ENCODE measurements at regions not wholly inside any gene's neighbourhood (a gene's known extent, or its start where the extent isn't known, plus 50 kb on each side); places are given as distances from the start of the nearest gene placed in this dataset.
"Not testable (repeated sequence)": the region's sequence is repeated elsewhere in the genome, so short reads cannot be mapped to it uniquely, and the experiment has no call there.

DNA sequence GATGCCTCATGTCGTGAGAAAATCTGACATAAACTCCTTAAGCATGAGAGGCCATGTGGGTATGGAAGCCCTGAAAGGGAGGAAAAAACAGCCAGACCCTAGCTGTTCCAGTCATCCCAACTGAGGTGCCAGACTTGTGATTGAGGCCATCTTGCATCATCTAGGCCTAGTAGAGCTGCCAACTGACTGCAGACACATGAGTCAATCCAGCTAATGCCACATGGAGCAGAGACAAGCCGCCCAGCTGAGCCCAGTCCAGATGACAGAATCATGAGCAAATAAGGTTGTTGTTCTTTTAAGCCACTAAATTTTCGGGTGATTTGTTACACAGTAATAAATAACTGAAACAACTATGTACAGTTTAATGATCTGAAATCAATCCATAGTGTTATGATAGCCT, 680.9 kb downstream of the MAFB start:
- H3K27me3 ChIP-seq = no peaks in the 10 kb centered on the region
- H3K36me3 ChIP-seq (replicated peaks in 1 of 2; ENCODE audit: insufficient read depth in 1 of 2, low read depth in 2 of 2) = no peaks in the 10 kb centered on the region
- no peak overlapping the region for H3K4me3 ChIP-seq
- no peaks in the 10 kb centered on the region for H3K4me1 ChIP-seq
- 50 to 59% methylated on average over 3 of the region's 3 CpGs for WGBS, 2 donors
- H3K9me3 ChIP-seq = no peaks in the 10 kb centered on the region
- DNase-seq (no peak), ATAC-seq (no peak)
- TF ChIP-seq, protein P1, sequence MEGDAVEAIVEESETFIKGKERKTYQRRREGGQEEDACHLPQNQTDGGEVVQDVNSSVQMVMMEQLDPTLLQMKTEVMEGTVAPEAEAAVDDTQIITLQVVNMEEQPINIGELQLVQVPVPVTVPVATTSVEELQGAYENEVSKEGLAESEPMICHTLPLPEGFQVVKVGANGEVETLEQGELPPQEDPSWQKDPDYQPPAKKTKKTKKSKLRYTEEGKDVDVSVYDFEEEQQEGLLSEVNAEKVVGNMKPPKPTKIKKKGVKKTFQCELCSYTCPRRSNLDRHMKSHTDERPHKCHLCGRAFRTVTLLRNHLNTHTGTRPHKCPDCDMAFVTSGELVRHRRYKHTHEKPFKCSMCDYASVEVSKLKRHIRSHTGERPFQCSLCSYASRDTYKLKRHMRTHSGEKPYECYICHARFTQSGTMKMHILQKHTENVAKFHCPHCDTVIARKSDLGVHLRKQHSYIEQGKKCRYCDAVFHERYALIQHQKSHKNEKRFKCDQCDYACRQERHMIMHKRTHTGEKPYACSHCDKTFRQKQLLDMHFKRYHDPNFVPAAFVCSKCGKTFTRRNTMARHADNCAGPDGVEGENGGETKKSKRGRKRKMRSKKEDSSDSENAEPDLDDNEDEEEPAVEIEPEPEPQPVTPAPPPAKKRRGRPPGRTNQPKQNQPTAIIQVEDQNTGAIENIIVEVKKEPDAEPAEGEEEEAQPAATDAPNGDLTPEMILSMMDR (IDR thresholded peaks at IDR 0.05) = no peak
- no peak for TF ChIP-seq POLR2A (IDR thresholded peaks at IDR 0.05)
- intact Hi-C loops (cut with DNase I) = no loop called here
- H3K27ac ChIP-seq = no peak overlapping the region

DNA sequence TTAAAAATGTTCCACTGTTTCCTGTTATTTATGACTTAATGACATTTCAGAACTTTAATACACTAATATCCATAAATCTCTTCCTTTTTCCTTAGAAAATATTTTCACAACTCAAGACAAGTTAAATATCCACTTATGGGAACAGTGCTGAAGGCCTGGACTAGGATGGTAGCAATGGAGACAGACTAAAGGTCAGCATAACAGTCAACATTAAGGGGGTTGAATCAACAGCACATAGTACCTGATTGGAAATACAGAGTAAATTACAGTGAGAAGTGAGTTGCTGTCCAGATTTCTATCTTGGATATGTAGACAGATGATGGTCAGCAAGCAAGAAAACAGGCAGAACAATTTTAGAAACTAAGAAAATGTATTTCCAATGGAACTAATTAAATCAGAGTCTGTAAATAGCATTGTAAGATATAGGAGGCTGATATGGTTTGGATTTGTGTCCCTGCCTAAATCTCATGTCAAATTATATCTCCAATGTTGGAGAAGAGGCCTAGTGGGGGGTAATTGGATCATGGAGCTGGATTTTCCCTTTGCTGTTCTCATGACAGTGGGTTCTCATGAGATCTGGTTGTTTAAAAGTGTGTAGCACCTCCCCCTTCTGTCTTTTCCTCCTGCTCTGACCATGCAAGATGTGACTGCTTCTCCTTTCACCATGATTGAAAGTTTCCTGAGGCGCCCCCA, 682.7 kb downstream of the MAFB start:
- H3K4me1 ChIP-seq = no peaks in the 10 kb centered on the region
- H3K4me3 ChIP-seq = no peak overlapping the region
- no peak for ATAC-seq
- no peak overlapping the region for H3K27ac ChIP-seq
- 63 to 67% methylated on average over 1 of the region's 1 CpG for WGBS, 2 donors
- no peaks in the 10 kb centered on the region for H3K36me3 ChIP-seq (replicated peaks in 1 of 2; ENCODE audit: insufficient read depth in 1 of 2, low read depth in 2 of 2)
- no peaks in the 10 kb centered on the region for H3K27me3 ChIP-seq
- DNase-seq = no peak
- intact Hi-C loops (cut with DNase I) = no loop called here
- no peak for TF ChIP-seq POLR2A (IDR thresholded peaks at IDR 0.05)
- TF ChIP-seq, protein P1 (IDR thresholded peaks at IDR 0.05) = no peak
- no peaks in the 10 kb centered on the region for H3K9me3 ChIP-seq

DNA sequence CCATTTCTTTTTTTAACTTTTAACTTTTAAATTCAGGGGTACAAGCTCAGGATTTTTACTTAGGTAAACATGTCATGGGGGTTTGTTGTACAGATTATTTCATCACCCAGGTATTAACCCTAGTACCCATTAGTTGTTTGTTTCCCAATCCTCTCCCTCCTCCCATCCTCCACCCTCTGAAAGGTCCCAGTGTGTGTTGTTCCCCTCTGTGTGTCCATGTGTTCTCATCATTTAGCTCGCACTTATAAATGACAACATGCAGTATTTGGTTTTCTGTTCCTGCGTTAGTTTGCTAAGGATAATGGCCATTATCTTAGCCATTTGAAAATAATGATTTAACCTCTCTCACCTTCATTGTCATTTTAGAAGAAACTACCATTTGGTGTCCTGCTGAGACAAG, 684.9 kb downstream of the MAFB start:
- H3K27me3 ChIP-seq; ATAC-seq; intact Hi-C loops (cut with DNase I); DNase-seq; H3K9me3 ChIP-seq; H3K4me3 ChIP-seq; H3K4me1 ChIP-seq; H3K27ac ChIP-seq; H3K36me3 ChIP-seq (replicated peaks in 1 of 2; ENCODE audit: insufficient read depth in 1 of 2, low read depth in 2 of 2): not testable (repeated sequence)
- 28 to 54% methylated on average over 2 of the region's 2 CpGs for WGBS, 2 donors

DNA sequence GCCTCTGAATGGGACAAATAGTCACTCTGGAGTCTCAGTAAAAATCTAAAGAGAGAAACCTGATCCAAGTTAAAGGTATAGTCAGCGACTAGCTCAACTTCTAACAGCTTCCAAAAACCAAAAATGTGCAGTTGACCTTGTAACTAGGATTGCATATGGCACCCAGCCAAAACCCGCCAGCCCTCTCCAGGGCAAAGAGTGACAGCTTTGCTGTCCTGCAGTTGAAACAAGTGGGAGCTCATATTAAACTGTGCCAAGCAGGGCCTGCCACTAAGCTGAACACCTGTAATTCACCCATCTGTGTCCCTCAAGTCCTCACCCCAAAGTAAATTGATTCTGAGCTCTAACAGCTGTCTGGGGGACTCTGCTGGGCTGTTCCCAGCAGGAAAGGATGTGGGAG, 695.3 kb downstream of the MAFB start:
- DNase-seq = peak in 2 of 4 donors; percentile 26
- Histone ChIP-seq H3K4me1 (no peaks in the 10 kb centered on the region), H3K9me3 (peaks cover 0 to 8% (median 0%) of the 10 kb centered on the region in 3 donors), H3K27me3 (no peaks in the 10 kb centered on the region), H3K27ac (no peak overlapping the region), H3K36me3 (replicated peaks in 1 of 2; ENCODE audit: insufficient read depth in 1 of 2, low read depth in 2 of 2) (no peaks in the 10 kb centered on the region), H3K4me3 (no peak overlapping the region)
- intact Hi-C loops (cut with DNase I) = no loop called here
- no peak for TF ChIP-seq POLR2A (IDR thresholded peaks at IDR 0.05)
- TF ChIP-seq, protein P1 (IDR thresholded peaks at IDR 0.05) = no peak
- WGBS, 2 donors = 20 to 45% methylated on average over 2 of the region's 2 CpGs
- ATAC-seq = no peak

DNA sequence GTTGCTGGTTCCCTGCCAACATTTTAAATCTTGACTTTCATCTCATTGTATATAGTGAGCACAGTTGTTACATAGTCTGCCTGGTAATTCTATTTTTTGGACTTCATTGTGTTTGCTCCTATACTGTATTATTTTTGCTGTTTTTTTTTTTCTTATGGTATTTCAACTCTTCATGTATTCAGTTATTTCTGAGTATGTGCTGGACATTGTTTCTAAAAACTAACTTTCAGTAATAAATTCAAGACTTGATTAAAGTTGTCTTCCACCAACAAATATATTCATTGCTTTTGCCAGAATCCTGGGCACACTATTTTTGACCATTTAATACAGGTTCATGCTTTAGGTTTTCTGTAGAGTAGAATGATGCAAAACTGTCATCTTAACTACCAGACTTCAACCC, 698.3 kb downstream of the MAFB start:
- Histone ChIP-seq H3K4me1 (no peaks in the 10 kb centered on the region), H3K27me3 (no peaks in the 10 kb centered on the region), H3K9me3 (no peaks in the 10 kb centered on the region), H3K4me3 (no peak overlapping the region), H3K36me3 (replicated peaks in 1 of 2; ENCODE audit: insufficient read depth in 1 of 2, low read depth in 2 of 2) (no peaks in the 10 kb centered on the region), H3K27ac (no peak overlapping the region)
- DNase-seq = no peak
- no peak for ATAC-seq
- intact Hi-C loops (cut with DNase I) = no loop called here
- no peak for TF ChIP-seq POLR2A (IDR thresholded peaks at IDR 0.05)
- TF ChIP-seq, protein P1 (IDR thresholded peaks at IDR 0.05) = no peak

Measured in body of pancreas (tissue), 4 donors.